HepG2 (cell line): ENCODE measurements at regions not wholly inside any gene's neighbourhood (a gene's known extent, or its start where the extent isn't known, plus 50 kb on each side); places are given as distances from the start of the nearest gene placed in this dataset.
"Not testable (repeated sequence)": the region's sequence is repeated elsewhere in the genome, so short reads cannot be mapped to it uniquely, and the experiment has no call there.

Experiments used
- ATAC-seq: fragments of 200-7000 bp; cut with Tn5 transposase; 3 replicates; pipeline ENCODE4 v1.9.1; 2020; ENCODE audit warnings: mild to moderate bottlenecking, moderate library complexity
- BruUV-seq: library from RNA; stranded (reverse); fragments of 400-500 nt; replicated peaks from 2 replicates; lab custom pipeline; 2021; lab: Mats Ljungman, UMichigan
- CTCF ChIA-PET: fragments of 300-600 bp; formaldehyde crosslinking; extraction: SDS; loops from one replicate; lab custom pipeline; 2021; ENCODE audit warnings: low total read pairs, inconsistent platforms, low intra/inter-chr PET ratio; lab: Yijun Ruan, JAX
- POLR2A ChIA-PET: fragments of 350-600 bp; sonication (Branson Sonifier 250); formaldehyde crosslinking; loops from one replicate; lab custom pipeline; 2020; ENCODE audit warnings: antibody characterized with exemption, inconsistent platforms; lab: Yijun Ruan, JAX
- DNase-seq: peaks from one replicate; pipeline ENCODE4 v3.0.0-alpha.2; 2015; ENCODE audit warnings: low spot score
- FAIRE-seq: peaks from 3 replicates; lab custom pipeline; 2011; peaks lifted over from hg19 to GRCh38; lab: Jason Lieb, UNC
- H2AFZ ChIP-seq: one replicate; pipeline ENCODE4 v1.6.1; 2011; ENCODE audit warnings: low read length, inconsistent platforms
- H3K27ac ChIP-seq: fragments of 300-600 bp; 3 replicates; pipeline ENCODE4 v1.8.0; 2011; ENCODE audit warnings: mixed run types, mild to moderate bottlenecking, mixed read lengths, low read length, inconsistent platforms; ENCODE audit not compliant: insufficient read depth; ENCODE audit errors: extremely low read length
- H3K27me3 ChIP-seq, 2 experiments: fragments of 200-600 bp in 1 of 2; 2 replicates in 1 of 2; 3 replicates in 1 of 2; pipeline versions ENCODE4 v1.6.0 to v1.8.0; 2011; ENCODE audit warnings: low read length in 2 of 2, mild to moderate bottlenecking in 2 of 2, moderate library complexity in 2 of 2, inconsistent platforms in 1 of 2; ENCODE audit not compliant: insufficient read depth in 2 of 2, control insufficient read depth in 1 of 2
- H3K36me3 ChIP-seq, 2 experiments: fragments of 200-600 bp in 1 of 2; replicated peaks in 1 of 2; 2 replicates in 1 of 2; 3 replicates in 1 of 2; pipeline versions ENCODE4 v1.5.1 to v1.8.0; 2011; ENCODE audit warnings: low read length in 2 of 2, inconsistent platforms in 1 of 2; ENCODE audit not compliant: insufficient read depth in 2 of 2, control insufficient read depth in 1 of 2
- H3K4me1 ChIP-seq: 2 replicates; pipeline ENCODE4 v1.5.1; 2012; ENCODE audit warnings: low read length, inconsistent platforms; ENCODE audit not compliant: insufficient read depth
- H3K4me2 ChIP-seq: 2 replicates; pipeline ENCODE4 v1.6.0; 2011; ENCODE audit warnings: low read depth, low read length, inconsistent platforms
- H3K4me3 ChIP-seq, 3 experiments: fragments of 200-600 bp in 1 of 3; sonication (generic), shearing (Covaris generic) in 1 of 3; replicated peaks in 1 of 3; 2 replicates each; pipeline ENCODE4 v1.5.1; 2011 to 2016; ENCODE audit warnings: low read length in 3 of 3, inconsistent platforms in 2 of 3, low read depth in 2 of 3, mild to moderate bottlenecking in 2 of 3, control low read depth in 1 of 3, mixed read lengths in 1 of 3; ENCODE audit not compliant: insufficient read depth in 1 of 3
- H3K79me2 ChIP-seq: one replicate; pipeline ENCODE4 v1.6.1; 2011; ENCODE audit warnings: low read length, inconsistent platforms; ENCODE audit not compliant: insufficient read depth
- H3K9ac ChIP-seq: 2 replicates; pipeline ENCODE4 v1.6.0; 2011; ENCODE audit warnings: mild to moderate bottlenecking, low read depth, low read length, inconsistent platforms; ENCODE audit not compliant: insufficient read depth
- H3K9me3 ChIP-seq: 2 replicates; pipeline ENCODE4 v1.5.1; 2012; ENCODE audit warnings: mild to moderate bottlenecking, low read length
- H4K20me1 ChIP-seq: 2 replicates; pipeline ENCODE4 v1.6.0; 2011; ENCODE audit warnings: inconsistent platforms, mild to moderate bottlenecking, low read length, moderate library complexity; ENCODE audit not compliant: insufficient read depth
- ARID5B ChIP-seq: IDR thresholded peaks from 2 replicates; pipeline ENCODE4 v1.4.0; 2020; ENCODE audit warnings: mild to moderate bottlenecking, missing genetic modification reagents
- ETV5 ChIP-seq: IDR thresholded peaks from 2 replicates; pipeline ENCODE4 v1.6.1; 2018; ENCODE audit warnings: missing biosample characterization, missing genetic modification reagents, inconsistent platforms, borderline replicate concordance
- GABPA ChIP-seq, 2 experiments: IDR thresholded peaks; 2 replicates each; pipeline ENCODE4 v1.6.1; 2011 to 2016; ENCODE audit warnings: low read depth in 2 of 2, low read length in 1 of 2, missing biosample characterization in 1 of 2, missing genetic modification characterization in 1 of 2
- HINFP ChIP-seq: sonication (generic); formaldehyde crosslinking; IDR thresholded peaks from 2 replicates; pipeline ENCODE4 v1.4.0; 2020; ENCODE audit warnings: low read depth, mild to moderate bottlenecking, missing genetic modification reagents
- HNF4A ChIP-seq: sonication (generic); formaldehyde crosslinking; IDR thresholded peaks from 2 replicates; pipeline ENCODE4 v1.4.0; 2020; ENCODE audit warnings: missing genetic modification reagents
- PHB2 ChIP-seq: fragments of 450-650 bp; IDR thresholded peaks from 2 replicates; pipeline ENCODE4 v1.6.1; 2018; ENCODE audit not compliant: partially characterized antibody
- ZBTB33 ChIP-seq: sonication (generic); formaldehyde crosslinking; IDR thresholded peaks from 2 replicates; pipeline ENCODE4 v1.4.0; 2020; ENCODE audit warnings: missing genetic modification reagents
- ZNF12 ChIP-seq: sonication (generic); formaldehyde crosslinking; IDR thresholded peaks from 2 replicates; pipeline ENCODE4 v1.5.0; 2020; ENCODE audit warnings: missing genetic modification reagents
- WGBS: methylation state at CpG from one replicate; pipeline ENCODE4 v1.1.6; 2017; ENCODE audit warnings: low lambda C conversion rate; 5-methylcytosine and 5-hydroxymethylcytosine counted together
- in situ Hi-C: cut with HindIII; loops from 2 replicates; pipeline ENCODE4 v1.10.0; 2017; ENCODE audit warnings: low pct_unique_long_range_greater_than_20kb; ENCODE audit not compliant: extremely low pct_ligation_motif_present
- intact Hi-C: fragments of 100-400 bp; cut with micrococcal nuclease; formaldehyde crosslinking; loops from one replicate; pipeline ENCODE4 v1.10.0; 2022; ENCODE audit not compliant: unreplicated experiment

GRCh38 chr15:69708436-69709122 lies 256.0 kb downstream of the RPLP1 start:
- H3K79me2 ChIP-seq, in situ Hi-C loops, CTCF ChIA-PET, ATAC-seq, H4K20me1 ChIP-seq, H3K4me2 ChIP-seq, FAIRE-seq, H2AFZ ChIP-seq, H3K9ac ChIP-seq, POLR2A ChIA-PET, H3K4me3 ChIP-seq, BruUV-seq, DNase-seq, H3K36me3 ChIP-seq, H3K27ac ChIP-seq, intact Hi-C loops: not testable (repeated sequence)
- H3K4me1 ChIP-seq = peaks cover 12% of the 10 kb centered on the region
- peaks cover 18% of the 10 kb centered on the region for H3K9me3 ChIP-seq
- H3K27me3 ChIP-seq = peaks cover 2 to 12% of the 10 kb centered on the region in 2 experiments; a peak in 3 of 5 replicates
- WGBS = 35% methylated on average over 3 of the region's 3 CpGs

- H3K9ac ChIP-seq = no peak overlapping the region
- peak; percentile 30 for DNase-seq
- no peak for FAIRE-seq
- no peak overlapping the region for H3K4me3 ChIP-seq
- 0% methylated on average over 2 of the region's 2 CpGs for WGBS
- no peaks in the 10 kb centered on the region for H3K79me2 ChIP-seq
- CTCF ChIA-PET = no interaction called here
- no peak overlapping the region for H2AFZ ChIP-seq
- H3K9me3 ChIP-seq = peaks cover 13% of the 10 kb centered on the region
- no peaks in the 10 kb centered on the region for H4K20me1 ChIP-seq
- POLR2A ChIA-PET = no interaction called here
- H3K27me3 ChIP-seq = no peaks in the 10 kb centered on the region; a peak in 1 of 5 replicates
- peaks cover 12% of the 10 kb centered on the region for H3K4me1 ChIP-seq
- no peak overlapping the region for H3K27ac ChIP-seq
- no peaks in the 10 kb centered on the region for H3K36me3 ChIP-seq
- BruUV-seq = no TSS peak
- intact Hi-C loops = no loop called here
- in situ Hi-C loops = no loop called here
- peak; percentile 91 for ATAC-seq
- no peak overlapping the region for H3K4me2 ChIP-seq
- TF ChIP-seq ETV5 (0 out of 2 replicates have a peak, but pooled peaks have one; percentile 31), ARID5B (CRISPR knock-in tag) (no peak), HNF4A (CRISPR knock-in tag) (peak; percentile 51; the same call in 1 of the 2 replicates), ZNF12 (CRISPR knock-in tag) (no peak), PHB2 (no peak), ZBTB33 (CRISPR knock-in tag) (no peak), HINFP (no peak), GABPA (IDR thresholded peaks at IDR 0.05; ENCODE audit: low read depth, low read length) (no peak), GABPA (CRISPR knock-in tag; IDR thresholded peaks at IDR 0.05; ENCODE audit: low read depth) (0 out of 2 replicates have a peak, but pooled peaks have one; percentile 26)
- TF ChIP-seq, all 625 proteins: peak for 3
These were observed 260.4 kb downstream of the RPLP1 start for GRCh38 chr15:69712991-69713390.
